Psoas muscle (tissue), 7 donors: ENCODE measurements at regions not wholly inside any gene's neighbourhood (a gene's known extent, or its start where the extent isn't known, plus 50 kb on each side); places are given as distances from the start of the nearest gene placed in this dataset.

ENCODE experiments used
- ATAC-seq, 4 donors: fragments of 200-7000 bp; cut with Tn5 transposase; one replicate each; pipeline ENCODE4 v1.9.1; 2020; ENCODE audit warnings: moderate library complexity in 3 of 4, mild to moderate bottlenecking in 2 of 4
- DNase-seq, 2 donors: peaks; one replicate each; pipeline ENCODE4 v3.0.0-alpha.2; 2020
- H3K27ac ChIP-seq: fragments of 200-600 bp; one replicate; pipeline ENCODE4 v1.8.0; 2022
- H3K27me3 ChIP-seq, 3 donors: fragments of 200-600 bp in 1 of 3; one replicate each; pipeline versions ENCODE4 v1.6.1 to v1.8.0; 2013 to 2022; ENCODE audit warnings: low read length in 2 of 3, mild to moderate bottlenecking in 2 of 3, moderate library complexity in 1 of 3; ENCODE audit not compliant: insufficient read depth in 3 of 3
- H3K36me3 ChIP-seq, 2 donors: fragments of 200-600 bp in 1 of 2; one replicate each; pipeline versions ENCODE4 v1.6.1 to v1.8.0; 2013 to 2022; ENCODE audit warnings: low read depth in 1 of 2, mild to moderate bottlenecking in 1 of 2, moderate library complexity in 1 of 2; ENCODE audit not compliant: insufficient read depth in 1 of 2
- H3K4me1 ChIP-seq: fragments of 200-600 bp; one replicate; pipeline ENCODE4 v1.8.0; 2022
- H3K4me3 ChIP-seq: fragments of 200-600 bp; one replicate; pipeline ENCODE4 v1.8.0; 2022; ENCODE audit warnings: mild to moderate bottlenecking
- H3K9me3 ChIP-seq: fragments of 200-600 bp; one replicate; pipeline ENCODE4 v1.8.0; 2022
- CTCF ChIP-seq: fragments of 200-600 bp; IDR thresholded peaks from one replicate; pipeline ENCODE4 v1.8.0; 2022; ENCODE audit warnings: antibody characterized with exemption
- WGBS, 3 donors: extraction: QIAGEN DNeasy Blood & Tissue Kit; methylation state at CpG; one replicate each; pipeline versions ENCODE4 v1.1.6 to v1.1.7; 2013; 5-methylcytosine and 5-hydroxymethylcytosine counted together
- intact Hi-C, 2 donors: fragments of 100-400 bp; cut with DNase I; formaldehyde crosslinking; loops; one replicate each; pipeline versions ENCODE4 v1.11.0 to v1.14.2; 2022
- donor health status: healthy with polysubstance abuse.
- donor health status: DM: no; HTN: no; CAD: no; lungs with moderate emphysema.
- donor health status: Bipolar disorder and iron deficiency.
- donor health status: healthy.
- donor health status: DM: yes; HTN: yes; CAD: no.
- donor health status: DM: no; HTN: no; CAD: no.
- donor health status: DM: yes; HTN: yes; CAD: no.

DNA sequence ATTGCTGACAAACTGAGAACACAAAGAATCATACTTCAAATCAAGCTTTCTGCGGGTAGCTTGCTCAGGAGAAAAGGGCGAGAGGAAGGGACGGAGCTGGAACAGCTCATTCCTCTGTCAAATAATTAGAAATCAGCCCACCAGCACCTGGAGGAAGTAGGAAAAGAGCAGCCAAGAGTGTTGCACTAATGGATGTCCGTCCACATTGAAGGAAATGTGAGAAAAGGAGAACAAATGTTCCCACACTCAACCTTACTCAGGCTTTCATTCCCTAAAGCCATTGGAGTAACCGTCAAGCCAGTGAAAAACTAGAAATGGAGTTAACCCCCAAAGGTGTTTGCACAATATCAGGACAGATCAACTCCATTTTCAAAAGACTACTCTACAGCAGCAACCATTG, 233.0 kb upstream of the PRKD1 start:
- no peak for TF ChIP-seq CTCF
- intact Hi-C loops, result no loop called here
- Histone ChIP-seq H3K4me3 (no peak overlapping the region), H3K27ac (no peak overlapping the region), H3K36me3 (no peaks in the 10 kb centered on the region), H3K9me3 (no peaks in the 10 kb centered on the region), H3K27me3 (no peaks in the 10 kb centered on the region), H3K4me1 (no peaks in the 10 kb centered on the region)
- WGBS, 3 donors, result 76 to 81% (median 80%) methylated on average over 5 of the region's 5 CpGs
- no peak for DNase-seq
- no peak for ATAC-seq

GRCh38 chr14:30162066-30162465, 234.4 kb upstream of the PRKD1 start:
- H3K27me3 ChIP-seq, result no peaks in the 10 kb centered on the region
- DNase-seq (no peak), ATAC-seq (no peak)
- H3K27ac ChIP-seq, result no peak overlapping the region
- no peak for TF ChIP-seq CTCF
- no peaks in the 10 kb centered on the region for H3K36me3 ChIP-seq
- no peaks in the 10 kb centered on the region for H3K4me1 ChIP-seq
- H3K4me3 ChIP-seq, result no peak overlapping the region
- intact Hi-C loops, result no loop called here
- H3K9me3 ChIP-seq, result no peaks in the 10 kb centered on the region
- WGBS, 3 donors, result 32 to 53% (median 35%) methylated on average over 1 of the region's 1 CpG

DNA sequence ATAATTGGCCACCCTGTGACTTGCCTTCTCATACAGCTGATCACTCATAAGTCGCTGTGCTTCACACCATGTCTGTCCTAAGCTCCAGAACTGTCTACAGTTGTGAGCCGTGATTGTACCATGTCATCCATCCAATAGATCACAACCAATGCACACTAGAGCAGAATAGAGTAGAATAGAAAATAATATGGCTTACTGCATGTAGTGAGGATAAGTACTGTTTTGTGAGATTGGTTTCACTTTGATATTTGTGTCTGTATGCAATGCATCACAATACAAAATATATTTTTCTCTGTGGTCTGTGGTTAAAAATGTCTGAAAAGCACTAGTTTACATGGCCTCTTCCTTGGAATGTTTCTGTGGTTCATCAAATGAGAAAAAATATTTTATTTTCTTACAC, 237.6 kb upstream of the PRKD1 start:
- intact Hi-C loops, result no loop called here
- no peaks in the 10 kb centered on the region for H3K9me3 ChIP-seq
- ATAC-seq (no peak), DNase-seq (no peak)
- no peak overlapping the region for H3K27ac ChIP-seq
- H3K4me1 ChIP-seq, result no peaks in the 10 kb centered on the region
- WGBS, 3 donors, result 85 to 86% (median 86%) methylated on average over 2 of the region's 2 CpGs
- no peak for TF ChIP-seq CTCF
- no peaks in the 10 kb centered on the region for H3K27me3 ChIP-seq
- H3K36me3 ChIP-seq, result no peaks in the 10 kb centered on the region
- H3K4me3 ChIP-seq, result no peak overlapping the region

- TF ChIP-seq CTCF, result no peak
Observed at GRCh38 chr14:30177781-30178180, 250.1 kb upstream of the PRKD1 start.

DNA sequence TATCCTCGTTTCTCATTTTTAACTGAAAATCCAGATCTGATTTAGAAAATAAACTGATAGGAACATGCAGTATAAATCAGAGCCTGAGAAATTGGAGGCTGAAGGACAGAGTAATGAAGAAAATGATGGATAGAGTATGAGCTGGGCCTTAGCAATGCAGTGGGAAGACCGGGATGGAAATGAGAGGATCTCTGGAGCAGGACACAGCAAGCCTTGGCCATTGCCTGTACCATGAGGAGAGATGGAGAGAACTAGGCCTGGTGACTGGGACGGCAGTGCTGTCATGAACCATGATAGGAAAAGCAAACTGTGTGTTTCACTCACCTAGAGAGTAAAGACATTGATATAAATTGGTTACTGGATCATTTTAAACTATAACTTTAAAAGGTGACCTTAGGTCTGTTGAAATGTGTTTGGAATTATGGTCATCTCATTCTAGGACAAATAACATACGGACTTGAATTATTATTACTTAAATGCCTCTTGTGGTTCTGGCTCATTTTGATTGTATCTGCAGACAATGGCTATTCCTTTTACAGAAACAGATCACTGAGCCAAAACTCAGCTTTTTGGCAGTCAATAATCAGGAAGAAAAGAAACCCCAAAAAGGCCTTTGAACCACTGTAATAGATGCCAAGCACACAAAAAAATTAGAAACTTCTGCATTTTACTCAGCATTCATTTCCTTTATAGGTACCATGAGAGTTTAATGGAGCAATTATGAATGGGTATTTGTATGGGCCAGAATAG, 251.9 kb upstream of the PRKD1 start:
- no peak for DNase-seq
- ATAC-seq, result no peak
- 54 to 61% (median 60%) methylated on average over 4 of the region's 4 CpGs for WGBS, 3 donors
- H3K27ac ChIP-seq, result no peak overlapping the region
- no peak overlapping the region for H3K4me3 ChIP-seq
- intact Hi-C loops, result no loop called here
- H3K4me1 ChIP-seq, result no peaks in the 10 kb centered on the region
- H3K9me3 ChIP-seq, result no peaks in the 10 kb centered on the region
- H3K27me3 ChIP-seq, result no peaks in the 10 kb centered on the region
- no peaks in the 10 kb centered on the region for H3K36me3 ChIP-seq
- TF ChIP-seq CTCF, result no peak

More at GRCh38 chr14:30177781-30178180, 250.1 kb upstream of the PRKD1 start:
- no peak for DNase-seq
- Histone ChIP-seq H3K9me3 (no peaks in the 10 kb centered on the region), H3K27me3 (no peaks in the 10 kb centered on the region), H3K27ac (no peak overlapping the region), H3K36me3 (no peaks in the 10 kb centered on the region), H3K4me3 (no peak overlapping the region), H3K4me1 (no peaks in the 10 kb centered on the region)
- 31 to 69% (median 50%) methylated on average over 1 of the region's 1 CpG for WGBS, 3 donors
- intact Hi-C loops, result no loop called here
- ATAC-seq, result no peak
